PC-3 (cell line): ENCODE measurements at regions not wholly inside any gene's neighbourhood (a gene's known extent, or its start where the extent isn't known, plus 50 kb on each side); places are given as distances from the start of the nearest gene placed in this dataset.

Experiments used
- ATAC-seq: fragments of 200-7000 bp; cut with Tn5 transposase; 2 replicates; pipeline ENCODE4 v1.9.1; 2020; ENCODE audit warnings: mild to moderate bottlenecking, moderate library complexity
- BruUV-seq: library from RNA; stranded (reverse); fragments of 400-500 nt; replicated peaks from 2 replicates; lab custom pipeline; 2021; lab: Mats Ljungman, UMichigan
- CTCF ChIA-PET: fragments of 300-600 bp; sonication (Branson Sonifier 250); formaldehyde crosslinking; loops from one replicate; lab custom pipeline; 2022; ENCODE audit warnings: antibody characterized with exemption; lab: Charles Lee
- POLR2A ChIA-PET: fragments of 300-600 bp; sonication (Branson Sonifier 250); formaldehyde crosslinking; loops from one replicate; lab custom pipeline; 2022; ENCODE audit warnings: antibody characterized with exemption; ENCODE audit not compliant: unreplicated experiment; lab: Charles Lee
- DNase-seq: peaks from one replicate; pipeline ENCODE4 v3.0.0-alpha.2; 2015
- H2AFZ ChIP-seq: fragments of 300-600 bp; sonication (generic); 2 replicates; pipeline ENCODE4 v1.6.0; 2016; ENCODE audit warnings: antibody characterized with exemption, low read length
- H3F3A ChIP-seq: fragments of 300-600 bp; sonication (generic); one replicate; pipeline ENCODE4 v1.6.0; 2017; ENCODE audit warnings: antibody characterized with exemption, low read length, control low read depth, mild to moderate bottlenecking; ENCODE audit not compliant: unreplicated experiment
- H3K27ac ChIP-seq: fragments of 300-600 bp; sonication (generic); 2 replicates; pipeline ENCODE4 v1.5.1; 2016; ENCODE audit warnings: mild to moderate bottlenecking, low read length
- H3K27me3 ChIP-seq: fragments of 300-600 bp; sonication (generic); 2 replicates; pipeline ENCODE4 v1.6.1; 2016; ENCODE audit warnings: low read length, mixed read lengths
- H3K36me3 ChIP-seq: fragments of 300-600 bp; sonication (generic); 2 replicates; pipeline ENCODE4 v1.6.1; 2016; ENCODE audit warnings: low read depth, mixed run types, low read length, mixed read lengths
- H3K4me1 ChIP-seq: fragments of 300-600 bp; sonication (generic); 2 replicates; pipeline ENCODE4 v1.5.1; 2016; ENCODE audit warnings: low read length; ENCODE audit not compliant: insufficient read depth
- H3K4me2 ChIP-seq: fragments of 300-600 bp; sonication (generic); 2 replicates; pipeline ENCODE4 v1.6.0; 2016; ENCODE audit warnings: low read length
- H3K4me3 ChIP-seq: fragments of 300-600 bp; sonication (generic); 2 replicates; pipeline ENCODE4 v1.5.1; 2016; ENCODE audit warnings: mild to moderate bottlenecking, low read length, mixed read lengths
- H3K79me2 ChIP-seq: fragments of 300-600 bp; sonication (generic); 2 replicates; pipeline ENCODE4 v1.6.1; 2017; ENCODE audit warnings: low read length, mixed read lengths
- H3K9ac ChIP-seq: fragments of 300-600 bp; sonication (generic); 2 replicates; pipeline ENCODE4 v1.6.0; 2016; ENCODE audit warnings: mild to moderate bottlenecking, low read length
- H3K9me2 ChIP-seq: fragments of 300-600 bp; sonication (generic); replicated peaks from 2 replicates; pipeline ENCODE4 v1.6.1; 2016; ENCODE audit warnings: mixed run types, low read length, mixed read lengths
- H3K9me3 ChIP-seq: fragments of 300-600 bp; sonication (generic); 2 replicates; pipeline ENCODE4 v1.6.1; 2016; ENCODE audit warnings: low read length, mixed read lengths
- H4K20me1 ChIP-seq: fragments of 300-600 bp; sonication (generic); 2 replicates; pipeline ENCODE4 v1.6.1; 2016; ENCODE audit warnings: low read length, mixed read lengths
- CTCF ChIP-seq: fragments of 300-600 bp; sonication (generic); conservative IDR thresholded peaks from 2 replicates; pipeline ENCODE4 v1.5.1; 2017; ENCODE audit warnings: antibody characterized with exemption, low read depth, mild to moderate bottlenecking, low read length
- EZH2 ChIP-seq: fragments of 300-600 bp; sonication (generic); IDR thresholded peaks from one replicate; pipeline ENCODE4 v1.6.1; 2017; ENCODE audit warnings: antibody characterized with exemption, mild to moderate bottlenecking, low read length; ENCODE audit not compliant: unreplicated experiment
- EZH2phosphoT487 ChIP-seq: fragments of 300-600 bp; sonication (generic); IDR thresholded peaks from 2 replicates; pipeline ENCODE4 v1.6.1; 2018; ENCODE audit warnings: mild to moderate bottlenecking, antibody characterized with exemption, low read length, borderline replicate concordance
- intact Hi-C: fragments of 100-400 bp; cut with micrococcal nuclease; formaldehyde crosslinking; loops from 2 replicates; pipeline ENCODE4 v1.9.0; 2023

DNA sequence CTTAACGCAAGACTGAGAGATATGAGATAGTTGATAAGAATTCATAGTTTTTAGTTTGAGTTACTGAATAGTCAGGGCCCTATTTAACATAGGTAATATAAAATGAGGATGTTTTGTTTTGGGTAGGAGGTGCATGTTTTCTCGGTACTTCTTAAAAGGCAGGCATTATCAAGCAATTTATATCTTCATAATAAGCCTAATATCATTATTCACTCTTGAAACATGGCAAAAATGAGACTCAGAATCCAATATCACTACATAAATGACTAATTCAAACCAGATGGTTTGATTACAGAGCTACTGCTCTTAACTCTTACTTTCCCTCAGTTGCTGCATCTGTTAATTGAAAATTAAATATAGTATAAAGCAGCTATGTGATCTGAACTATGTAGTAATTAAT, 2038.7 kb downstream of the EFNA5 start:
- ATAC-seq: no peak
- ChIA-PET CTCF (no interaction called here), POLR2A (no interaction called here)
- Histone ChIP-seq H3K27ac (no peak overlapping the region), H4K20me1 (no peaks in the 10 kb centered on the region), H3F3A (no peaks in the 10 kb centered on the region), H3K4me1 (no peaks in the 10 kb centered on the region), H3K36me3 (no peaks in the 10 kb centered on the region), H3K4me3 (no peak overlapping the region), H3K79me2 (no peaks in the 10 kb centered on the region), H3K9ac (no peak overlapping the region), H2AFZ (no peak overlapping the region), H3K9me3 (no peaks in the 10 kb centered on the region), H3K4me2 (no peak overlapping the region), H3K27me3 (no peaks in the 10 kb centered on the region), H3K9me2 (no peaks in the 10 kb centered on the region)
- DNase-seq: no peak
- TF ChIP-seq EZH2phosphoT487 (no peak), CTCF (no peak), EZH2 (no peak)
- no TSS peak for BruUV-seq
- intact Hi-C loops: no loop called here

DNA sequence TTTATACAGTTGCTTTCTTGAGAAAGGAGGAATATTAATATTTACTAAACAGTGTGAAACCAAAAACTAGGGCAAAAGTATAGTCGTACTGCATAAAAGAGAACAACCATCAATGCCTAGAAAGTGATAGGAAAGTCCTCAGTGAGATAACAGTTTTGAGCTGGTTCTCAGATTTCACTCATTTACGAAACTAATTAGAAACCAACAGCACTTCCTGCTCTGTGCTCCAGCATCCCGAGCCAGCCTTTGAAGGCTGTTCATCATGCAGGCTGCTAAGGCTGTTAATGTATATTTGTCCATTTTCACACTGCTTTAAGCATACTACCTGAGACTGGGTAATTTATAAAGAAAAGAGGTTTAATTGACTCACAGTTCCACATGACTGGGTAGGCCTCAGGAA, 2039.9 kb downstream of the EFNA5 start:
- DNase-seq: no peak
- no peak for TF ChIP-seq EZH2
- TF ChIP-seq CTCF: no peak
- TF ChIP-seq EZH2phosphoT487: no peak
- CTCF ChIA-PET: no interaction called here
- Histone ChIP-seq H3K4me3 (no peak overlapping the region), H3K27ac (no peak overlapping the region), H3K9me2 (no peaks in the 10 kb centered on the region), H3K27me3 (no peaks in the 10 kb centered on the region), H3K4me2 (no peak overlapping the region), H4K20me1 (no peaks in the 10 kb centered on the region), H3K9ac (no peak overlapping the region), H3F3A (no peaks in the 10 kb centered on the region), H2AFZ (no peak overlapping the region), H3K9me3 (no peaks in the 10 kb centered on the region), H3K79me2 (no peaks in the 10 kb centered on the region), H3K36me3 (no peaks in the 10 kb centered on the region), H3K4me1 (no peaks in the 10 kb centered on the region)
- ATAC-seq: no peak
- intact Hi-C loops: no loop called here
- no TSS peak for BruUV-seq
- POLR2A ChIA-PET: no interaction called here

- H3K36me3 ChIP-seq: no peaks in the 10 kb centered on the region
- H3K4me3 ChIP-seq: no peak overlapping the region
- no peak; the same call in 1 of the 2 replicates for ATAC-seq
- H3K9me2 ChIP-seq: no peaks in the 10 kb centered on the region
- H3K9me3 ChIP-seq: no peaks in the 10 kb centered on the region
- DNase-seq: no peak
- no peak for TF ChIP-seq CTCF
- no peak for TF ChIP-seq EZH2
- no peak for TF ChIP-seq EZH2phosphoT487
- no peak overlapping the region for H3K9ac ChIP-seq
- POLR2A ChIA-PET: no interaction called here
- no peak overlapping the region for H3K27ac ChIP-seq
- H3K27me3 ChIP-seq: no peaks in the 10 kb centered on the region
- intact Hi-C loops: no loop called here
- no peaks in the 10 kb centered on the region for H3F3A ChIP-seq
- no peak overlapping the region for H3K4me2 ChIP-seq
- no peaks in the 10 kb centered on the region for H3K79me2 ChIP-seq
- CTCF ChIA-PET: no interaction called here
- no TSS peak for BruUV-seq
- H3K4me1 ChIP-seq: no peaks in the 10 kb centered on the region
- no peak overlapping the region for H2AFZ ChIP-seq
- no peaks in the 10 kb centered on the region for H4K20me1 ChIP-seq
Observed at GRCh38 chr5:105619725-105620124, 2051.0 kb downstream of the EFNA5 start.
